ENCODE measurements at regions not wholly inside any gene's neighbourhood (a gene's known extent, or its start where the extent isn't known, plus 50 kb on each side); places are given as distances from the start of the nearest gene placed in this dataset.

GRCh38 chr7:109335951-109336350 is 766.3 kb downstream of the DNAJB9 start:
- Histone ChIP-seq H3K36me3 (ENCODE audit: control insufficient read depth in 4 of 4, insufficient read depth in 3 of 4, low read depth in 1 of 4, low read length in 3 of 4) (no peaks in the 10 kb centered on the region), H3K4me3 (ENCODE audit: low read depth in 1 of 3, low read length in 3 of 3) (no peak overlapping the region), H3K4me1 (ENCODE audit: control insufficient read depth in 4 of 4, insufficient read depth in 4 of 4, low read length in 3 of 4) (no peaks in the 10 kb centered on the region), H3K9me3 (ENCODE audit: control insufficient read depth in 4 of 4, low read length in 3 of 4) (no peaks in the 10 kb centered on the region), H3K27ac (ENCODE audit: low read depth in 1 of 2, low read length in 2 of 2) (no peak overlapping the region), H3K9ac (ENCODE audit: low read depth in 1 of 2, low read length in 2 of 2) (no peak overlapping the region), H3K27me3 (ENCODE audit: control insufficient read depth in 4 of 4, insufficient read depth in 4 of 4, low read length in 3 of 4) (no peaks in the 10 kb centered on the region)
- 97% methylated on average over 3 of the region's 3 CpGs for WGBS
- TF ChIP-seq EGR1 (IDR thresholded peaks at IDR 0.05; ENCODE audit: low read depth in 2 of 2), result no peak
- TF ChIP-seq YY1 (IDR thresholded peaks at IDR 0.05), result no peak
- TF ChIP-seq HNF4G (IDR thresholded peaks at IDR 0.05), result no peak
- TF ChIP-seq FOXA2 (IDR thresholded peaks at IDR 0.05), result no peak
- TF ChIP-seq HNF4A (conservative IDR thresholded peaks at IDR 0.05), result no peak
- no peak for TF ChIP-seq MAX (IDR thresholded peaks at IDR 0.05)
- no peak for TF ChIP-seq GABPA (IDR thresholded peaks at IDR 0.05 in 1 of 2, conservative IDR thresholded peaks at IDR 0.05 in 1 of 2)
- TF ChIP-seq REST (IDR thresholded peaks at IDR 0.05), result no peak
- no peak for TF ChIP-seq RAD21 (IDR thresholded peaks at IDR 0.05)
- no peak for DNase-seq (ENCODE audit: low spot score)

- Histone ChIP-seq H3K4me3 (ENCODE audit: low read depth in 1 of 3, low read length in 3 of 3) (no peak overlapping the region), H3K4me1 (ENCODE audit: control insufficient read depth in 4 of 4, insufficient read depth in 4 of 4, low read length in 3 of 4) (no peaks in the 10 kb centered on the region), H3K27ac (ENCODE audit: low read depth in 1 of 2, low read length in 2 of 2) (no peak overlapping the region), H3K36me3 (ENCODE audit: control insufficient read depth in 4 of 4, insufficient read depth in 3 of 4, low read depth in 1 of 4, low read length in 3 of 4) (no peaks in the 10 kb centered on the region), H3K9ac (ENCODE audit: low read depth in 1 of 2, low read length in 2 of 2) (no peak overlapping the region), H3K27me3 (ENCODE audit: control insufficient read depth in 4 of 4, insufficient read depth in 4 of 4, low read length in 3 of 4) (no peaks in the 10 kb centered on the region), H3K9me3 (ENCODE audit: control insufficient read depth in 4 of 4, low read length in 3 of 4) (no peaks in the 10 kb centered on the region)
- no peak for TF ChIP-seq JUND (IDR thresholded peaks at IDR 0.05)
- no peak for TF ChIP-seq HNF4A (conservative IDR thresholded peaks at IDR 0.05)
- no peak for TF ChIP-seq REST (IDR thresholded peaks at IDR 0.05)
- TF ChIP-seq SP1 (IDR thresholded peaks at IDR 0.05), result no peak
- TF ChIP-seq RAD21 (IDR thresholded peaks at IDR 0.05), result no peak
- TF ChIP-seq CTCF (IDR thresholded peaks at IDR 0.05; ENCODE audit: low read depth, low read length, missing input control), result no peak
- no peak for TF ChIP-seq ATF3 (IDR thresholded peaks at IDR 0.05)
- no peak for TF ChIP-seq FOXA1 (IDR thresholded peaks at IDR 0.05)
- TF ChIP-seq MAX (IDR thresholded peaks at IDR 0.05), result no peak
- no peak for TF ChIP-seq NR2F2 (IDR thresholded peaks at IDR 0.05)
- DNase-seq (ENCODE audit: low spot score), result no peak
Measured at GRCh38 chr7:109336531-109336930, 766.9 kb downstream of the DNAJB9 start.

Data from liver (tissue), 8 donors.